H9 (cell line): ENCODE measurements at regions not wholly inside any gene's neighbourhood (a gene's known extent, or its start where the extent isn't known, plus 50 kb on each side); places are given as distances from the start of the nearest gene placed in this dataset.

Source experiments
- DNase-seq: peaks from one replicate; pipeline ENCODE4 v3.0.0-alpha.2; 2017
- H2AFZ ChIP-seq: one replicate; pipeline ENCODE4 v1.6.1; 2013; ENCODE audit warnings: mild to moderate bottlenecking, low read length, control low read depth, moderate library complexity
- H2AK5ac ChIP-seq: 2 replicates; pipeline ENCODE4 v1.6.1; 2013; ENCODE audit warnings: low read length, control low read depth, mixed read lengths; ENCODE audit not compliant: insufficient read length
- H2BK120ac ChIP-seq: one replicate; pipeline ENCODE4 v1.6.1; 2013; ENCODE audit warnings: low read depth, mild to moderate bottlenecking, low read length, control low read depth, inconsistent platforms; ENCODE audit not compliant: poor library complexity, severe bottlenecking
- H2BK12ac ChIP-seq: 2 replicates; pipeline ENCODE4 v1.6.1; 2013; ENCODE audit warnings: low read length, control low read depth, mixed read lengths, low read depth; ENCODE audit not compliant: insufficient read length
- H2BK15ac ChIP-seq: 2 replicates; pipeline ENCODE4 v1.6.1; 2013; ENCODE audit warnings: low read depth, low read length, control low read depth
- H2BK20ac ChIP-seq: one replicate; pipeline ENCODE4 v1.6.1; 2013; ENCODE audit warnings: low read depth, mild to moderate bottlenecking, low read length, control low read depth, inconsistent platforms; ENCODE audit not compliant: poor library complexity, severe bottlenecking
- H2BK5ac ChIP-seq: 2 replicates; pipeline ENCODE4 v1.6.1; 2013; ENCODE audit warnings: low read length, control low read depth, mixed read lengths; ENCODE audit not compliant: insufficient read length
- H3K14ac ChIP-seq: 2 replicates; pipeline ENCODE4 v1.6.1; 2013; ENCODE audit warnings: low read length, control low read depth; ENCODE audit not compliant: insufficient read depth
- H3K18ac ChIP-seq: 2 replicates; pipeline ENCODE4 v1.6.1; 2013; ENCODE audit warnings: low read depth, mild to moderate bottlenecking, mixed read lengths, low read length, control low read depth; ENCODE audit not compliant: insufficient read length
- H3K23ac ChIP-seq: 2 replicates; pipeline ENCODE4 v1.6.1; 2013; ENCODE audit warnings: low read length, control low read depth, mixed read lengths, low read depth; ENCODE audit not compliant: insufficient read length
- H3K23me2 ChIP-seq: 2 replicates; pipeline ENCODE4 v1.6.1; 2013; ENCODE audit warnings: low read depth, mild to moderate bottlenecking, mixed read lengths, low read length, control low read depth; ENCODE audit not compliant: insufficient read length, poor library complexity, severe bottlenecking
- H3K27ac ChIP-seq: 2 replicates; pipeline ENCODE4 v1.5.1; 2013; ENCODE audit warnings: low read length, control low read depth, mixed read lengths, low read depth; ENCODE audit not compliant: insufficient read length
- H3K27me3 ChIP-seq: 2 replicates; pipeline ENCODE4 v1.6.1; 2013; ENCODE audit warnings: low read length, control low read depth, inconsistent platforms; ENCODE audit not compliant: insufficient read depth
- H3K4ac ChIP-seq: 2 replicates; pipeline ENCODE4 v1.6.1; 2013; ENCODE audit warnings: low read depth, mild to moderate bottlenecking, control low read depth, inconsistent platforms, low read length, moderate library complexity
- H3K4me1 ChIP-seq: 2 replicates; pipeline ENCODE4 v1.6.1; 2013; ENCODE audit warnings: low read length, control low read depth, inconsistent platforms; ENCODE audit not compliant: insufficient read depth
- H3K4me2 ChIP-seq: 2 replicates; pipeline ENCODE4 v1.6.1; 2013; ENCODE audit warnings: low read length, control low read depth, mixed read lengths; ENCODE audit not compliant: insufficient read length, insufficient read depth
- H3K56ac ChIP-seq: 2 replicates; pipeline ENCODE4 v1.6.1; 2013; ENCODE audit warnings: low read depth, mild to moderate bottlenecking, mixed read lengths, low read length, control low read depth; ENCODE audit not compliant: insufficient read length
- H3K79me1 ChIP-seq: 2 replicates; pipeline ENCODE4 v1.6.1; 2013; ENCODE audit warnings: low read depth, mild to moderate bottlenecking, moderate library complexity, low read length, control low read depth, inconsistent platforms; ENCODE audit not compliant: insufficient read depth, poor library complexity, severe bottlenecking
- H3K79me2 ChIP-seq: 2 replicates; pipeline ENCODE4 v1.6.1; 2013; ENCODE audit warnings: low read length, control low read depth, inconsistent platforms; ENCODE audit not compliant: insufficient read depth
- H3K9ac ChIP-seq: 2 replicates; pipeline ENCODE4 v1.6.1; 2013; ENCODE audit warnings: low read length, control low read depth, mixed read lengths; ENCODE audit not compliant: insufficient read length; ENCODE audit errors: extremely low read depth
- H3K9me3 ChIP-seq: one replicate; pipeline ENCODE4 v1.6.1; 2013; ENCODE audit warnings: low read depth, low read length, inconsistent platforms; ENCODE audit not compliant: control insufficient read depth
- H3T11ph ChIP-seq: one replicate; pipeline ENCODE4 v1.6.1; 2013; ENCODE audit warnings: mild to moderate bottlenecking, low read length, control low read depth, inconsistent platforms
- H4K20me1 ChIP-seq: one replicate; pipeline ENCODE4 v1.6.1; 2013; ENCODE audit not compliant: control insufficient read depth, insufficient read length, insufficient read depth
- H4K5ac ChIP-seq: 2 replicates; pipeline ENCODE4 v1.6.1; 2013; ENCODE audit warnings: low read depth, mild to moderate bottlenecking, mixed read lengths, low read length, control low read depth; ENCODE audit not compliant: insufficient read length
- H4K8ac ChIP-seq: replicated peaks from 2 replicates; pipeline ENCODE4 v1.6.1; 2013; ENCODE audit warnings: low read length, control low read depth, mixed read lengths, low read depth; ENCODE audit not compliant: insufficient read length
- H4K91ac ChIP-seq: 2 replicates; pipeline ENCODE4 v1.6.1; 2013; ENCODE audit warnings: low read depth, mild to moderate bottlenecking, moderate library complexity, mixed read lengths, low read length, control low read depth; ENCODE audit not compliant: insufficient read length
- H3K27ac Mint-ChIP-seq, 3 experiments: 2 replicates in 2 of 3; 3 replicates in 1 of 3; pipeline ENCODE4 v1.8.0; 2020 to 2021; ENCODE audit warnings: mixed read lengths in 3 of 3, mild to moderate bottlenecking in 1 of 3, moderate library complexity in 1 of 3
- H3K27me3 Mint-ChIP-seq: 2 replicates; pipeline ENCODE4 v1.8.0; 2021; ENCODE audit warnings: low read depth, mild to moderate bottlenecking, moderate library complexity, mixed read lengths
- H3K36me3 Mint-ChIP-seq, 3 experiments: 2 replicates in 2 of 3; 3 replicates in 1 of 3; pipeline ENCODE4 v1.8.0; 2020 to 2021; ENCODE audit warnings: low read depth in 3 of 3, mixed read lengths in 3 of 3; ENCODE audit not compliant: insufficient read depth in 1 of 3
- H3K4me1 Mint-ChIP-seq, 2 experiments: 2 replicates each; pipeline ENCODE4 v1.8.0; 2020; ENCODE audit warnings: mixed read lengths in 2 of 2
- H3K4me3 Mint-ChIP-seq, 2 experiments: 2 replicates in 1 of 2; 3 replicates in 1 of 2; pipeline ENCODE4 v1.8.0; 2020 to 2021; ENCODE audit warnings: mild to moderate bottlenecking in 2 of 2, mixed read lengths in 2 of 2, moderate library complexity in 1 of 2
- H3K9me3 Mint-ChIP-seq, 2 experiments: 2 replicates in 1 of 2; 3 replicates in 1 of 2; pipeline ENCODE4 v1.8.0; 2020; ENCODE audit warnings: mild to moderate bottlenecking in 2 of 2, mixed read lengths in 2 of 2, moderate library complexity in 1 of 2
- WGBS: extraction: QIAGEN DNeasy Blood & Tissue Kit; methylation state at CpG from one replicate; pipeline ENCODE4 v1.1.7; 2013; ENCODE audit warnings: missing lambda C conversion rate, low lambda C conversion rate, mixed read lengths; ENCODE audit not compliant: insufficient read length; ENCODE audit errors: extremely low coverage; 5-methylcytosine and 5-hydroxymethylcytosine counted together
- TF ChIP-seq, protein P1 (sequence below): fragments of 200-600 bp; sonication (generic); conservative IDR thresholded peaks from 3 replicates; pipeline ENCODE4 v1.8.0; 2021; ENCODE audit warnings: antibody characterized with exemption, mild to moderate bottlenecking

DNA sequence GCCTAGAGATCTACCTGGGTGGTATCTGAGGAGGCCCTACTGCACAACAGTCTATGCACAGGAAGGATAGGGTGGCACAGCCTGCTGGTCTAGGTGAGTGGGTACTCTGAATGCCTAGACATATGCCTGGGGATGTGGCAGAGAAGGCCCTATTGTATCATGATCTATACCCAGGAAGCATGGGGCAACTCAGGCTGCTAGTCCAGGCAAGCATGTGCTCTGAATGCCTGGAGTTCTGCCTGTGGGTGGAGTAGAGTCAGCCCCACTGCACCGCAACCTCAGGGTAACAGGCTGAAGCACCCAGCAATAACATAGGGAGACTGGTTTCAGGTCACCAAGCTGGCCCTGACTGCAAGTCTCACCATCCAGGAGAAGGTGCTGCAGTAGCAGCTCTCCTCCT, 224.7 kb downstream of the MFSD1 start:
- H3K4me3 Mint-ChIP-seq: no peak overlapping the region
- DNase-seq: no peak
- peaks cover 5% of the 10 kb centered on the region for H3K9me3 ChIP-seq
- H3K23me2 ChIP-seq: no peaks in the 10 kb centered on the region
- H3K14ac ChIP-seq: no peak overlapping the region
- no peaks in the 10 kb centered on the region for H4K20me1 ChIP-seq
- H2BK5ac ChIP-seq: no peak overlapping the region
- H2BK120ac ChIP-seq: no peak overlapping the region
- no peaks in the 10 kb centered on the region for H3K79me2 ChIP-seq
- H3K9ac ChIP-seq: no peak overlapping the region
- no peaks in the 10 kb centered on the region for H3K27me3 Mint-ChIP-seq
- no peaks in the 10 kb centered on the region for H3K79me1 ChIP-seq
- H3T11ph ChIP-seq: no peak overlapping the region
- H3K18ac ChIP-seq: no peak overlapping the region
- H2AK5ac ChIP-seq: no peak overlapping the region
- no peak overlapping the region for H4K5ac ChIP-seq
- TF ChIP-seq, protein P1, sequence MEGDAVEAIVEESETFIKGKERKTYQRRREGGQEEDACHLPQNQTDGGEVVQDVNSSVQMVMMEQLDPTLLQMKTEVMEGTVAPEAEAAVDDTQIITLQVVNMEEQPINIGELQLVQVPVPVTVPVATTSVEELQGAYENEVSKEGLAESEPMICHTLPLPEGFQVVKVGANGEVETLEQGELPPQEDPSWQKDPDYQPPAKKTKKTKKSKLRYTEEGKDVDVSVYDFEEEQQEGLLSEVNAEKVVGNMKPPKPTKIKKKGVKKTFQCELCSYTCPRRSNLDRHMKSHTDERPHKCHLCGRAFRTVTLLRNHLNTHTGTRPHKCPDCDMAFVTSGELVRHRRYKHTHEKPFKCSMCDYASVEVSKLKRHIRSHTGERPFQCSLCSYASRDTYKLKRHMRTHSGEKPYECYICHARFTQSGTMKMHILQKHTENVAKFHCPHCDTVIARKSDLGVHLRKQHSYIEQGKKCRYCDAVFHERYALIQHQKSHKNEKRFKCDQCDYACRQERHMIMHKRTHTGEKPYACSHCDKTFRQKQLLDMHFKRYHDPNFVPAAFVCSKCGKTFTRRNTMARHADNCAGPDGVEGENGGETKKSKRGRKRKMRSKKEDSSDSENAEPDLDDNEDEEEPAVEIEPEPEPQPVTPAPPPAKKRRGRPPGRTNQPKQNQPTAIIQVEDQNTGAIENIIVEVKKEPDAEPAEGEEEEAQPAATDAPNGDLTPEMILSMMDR: no peak
- no peak overlapping the region for H3K4ac ChIP-seq
- H4K8ac ChIP-seq: no peak overlapping the region
- no peak overlapping the region for H3K4me2 ChIP-seq
- no peaks in the 10 kb centered on the region for H3K4me1 ChIP-seq
- no peak overlapping the region for H3K56ac ChIP-seq
- no peak overlapping the region for H2AFZ ChIP-seq
- H4K91ac ChIP-seq: no peak overlapping the region
- no peak overlapping the region for H3K27ac ChIP-seq
- no peak overlapping the region for H3K23ac ChIP-seq
- H3K9me3 Mint-ChIP-seq: no peaks in the 10 kb centered on the region; a peak in 2 of 5 replicates
- no CpG with 5 or more reads among the region's 1 CpG for WGBS
- H3K4me1 Mint-ChIP-seq: no peaks in the 10 kb centered on the region
- no peak overlapping the region for H2BK15ac ChIP-seq
- H3K27ac Mint-ChIP-seq: no peak overlapping the region
- H3K36me3 Mint-ChIP-seq: peaks cover 0 to 5% (median 3%) of the 10 kb centered on the region in 3 experiments; a peak in 2 of 7 replicates
- H2BK12ac ChIP-seq: no peak overlapping the region
- H3K27me3 ChIP-seq: no peaks in the 10 kb centered on the region
- no peak overlapping the region for H2BK20ac ChIP-seq
